GM20000 (cell line): ENCODE measurements at regions not wholly inside any gene's neighbourhood (a gene's known extent, or its start where the extent isn't known, plus 50 kb on each side); places are given as distances from the start of the nearest gene placed in this dataset.

Experiments used
- DNase-seq: peaks from one replicate; pipeline ENCODE4 v3.0.0; 2012; ENCODE audit warnings: low spot score
- CTCF ChIP-seq: IDR thresholded peaks from 2 replicates; pipeline ENCODE4 v1.5.1; 2012; ENCODE audit warnings: mild to moderate bottlenecking, control low read depth; ENCODE audit errors: extremely low read depth, missing control alignments

DNA sequence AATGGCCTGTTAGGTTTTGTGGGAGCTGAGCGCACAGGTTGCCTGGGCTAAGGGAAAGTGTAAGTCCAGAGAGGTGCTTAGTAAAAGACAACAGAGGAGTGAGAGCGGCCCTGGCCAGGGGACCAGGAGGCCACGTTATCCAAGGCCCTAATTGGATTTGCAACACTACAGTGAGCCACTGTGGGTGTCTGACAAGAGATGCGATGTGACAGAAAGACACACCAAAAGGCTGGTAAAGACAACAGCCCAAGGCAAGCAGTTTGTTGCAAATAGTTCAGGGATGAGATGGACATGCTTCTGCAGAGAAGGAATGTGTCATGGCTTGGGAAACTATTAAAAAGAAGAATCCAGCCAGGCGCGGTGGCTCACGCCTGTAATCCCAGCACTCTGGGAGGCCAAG is 162.7 kb upstream of the KIT start:
- no peak for DNase-seq
- TF ChIP-seq CTCF, result no peak

DNA sequence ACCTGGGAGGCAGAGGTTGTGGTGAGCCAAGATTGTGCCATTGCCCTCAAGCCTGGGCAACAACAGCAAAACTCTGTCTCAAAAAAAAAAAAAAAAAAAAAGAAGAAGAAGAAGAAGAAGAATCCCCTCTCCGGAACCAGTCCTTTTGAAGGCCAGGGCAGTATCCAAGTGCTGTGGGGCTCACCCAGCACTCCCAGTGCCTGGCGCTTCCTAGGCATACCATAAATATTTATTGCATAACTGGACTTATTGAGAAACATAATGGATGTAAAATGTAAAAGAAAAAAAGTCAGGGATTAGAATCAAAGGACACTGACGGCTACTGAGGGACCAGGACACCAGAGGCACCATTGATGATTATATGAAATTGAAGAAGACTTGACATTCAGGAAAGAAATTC is 162.1 kb upstream of the KIT start:
- DNase-seq, result no peak
- no peak for TF ChIP-seq CTCF

DNA sequence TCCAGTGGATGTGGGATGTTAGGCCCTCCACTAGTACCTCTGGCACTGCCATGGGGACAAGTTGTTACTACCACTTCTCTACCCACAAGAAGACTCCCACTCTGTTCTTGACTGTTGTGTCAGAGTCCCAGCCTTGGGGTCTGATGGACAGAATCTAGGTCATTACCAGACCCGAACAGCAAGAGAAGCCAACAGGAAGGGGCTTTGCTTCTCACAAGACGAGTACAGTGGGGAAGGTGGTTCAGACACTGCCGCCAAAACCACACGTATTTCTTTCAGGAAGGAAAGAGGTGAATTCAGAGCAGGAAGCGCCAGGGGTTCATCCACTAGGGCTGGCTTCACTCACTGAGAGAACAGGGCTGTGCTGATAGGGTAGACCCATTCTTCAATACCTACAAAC is 161.3 kb upstream of the KIT start:
- DNase-seq, result no peak
- TF ChIP-seq CTCF, result no peak

DNA sequence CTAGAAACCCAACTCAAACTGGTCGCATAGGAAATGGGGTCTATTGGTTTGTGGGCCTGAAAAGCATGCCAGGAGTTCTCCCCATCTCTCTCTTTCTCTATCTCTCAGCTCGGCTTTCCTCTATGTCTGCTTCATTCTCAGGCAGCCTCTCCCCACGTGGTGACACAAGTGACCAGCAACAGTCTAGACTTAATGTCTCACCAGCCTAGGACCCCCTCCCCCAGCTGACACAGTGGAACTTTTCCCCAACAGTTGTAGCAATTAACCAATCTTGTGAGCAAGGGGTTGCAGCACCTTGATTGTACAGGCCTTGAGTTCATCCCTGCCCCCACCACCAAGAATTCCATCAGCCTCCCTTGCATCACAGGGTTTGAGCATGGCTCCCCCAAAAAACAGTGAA is 159.8 kb upstream of the KIT start:
- no peak for DNase-seq
- no peak for TF ChIP-seq CTCF

DNA sequence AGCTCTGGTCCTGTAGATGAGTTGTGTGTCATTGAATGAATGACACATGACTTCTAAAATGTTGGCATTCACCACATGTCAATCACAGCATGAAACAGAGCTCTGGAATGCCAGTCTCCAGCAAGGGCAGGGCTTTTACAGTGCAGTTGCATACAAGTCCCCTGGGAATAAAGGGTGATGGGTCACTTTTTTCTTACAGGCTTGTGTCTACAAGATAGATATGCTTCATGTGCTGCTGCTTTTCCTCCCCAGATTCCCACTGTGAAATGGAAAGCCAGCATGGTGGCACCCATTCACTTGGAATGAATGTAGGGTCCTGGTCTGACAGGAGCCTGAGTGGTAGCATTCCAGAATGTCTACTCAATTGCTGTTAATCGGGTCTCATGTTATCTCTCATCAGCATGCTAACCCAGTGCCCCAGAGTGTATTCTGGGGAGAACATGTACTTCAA is 159.1 kb upstream of the KIT start:
- TF ChIP-seq CTCF, result no peak
- no peak for DNase-seq

DNA sequence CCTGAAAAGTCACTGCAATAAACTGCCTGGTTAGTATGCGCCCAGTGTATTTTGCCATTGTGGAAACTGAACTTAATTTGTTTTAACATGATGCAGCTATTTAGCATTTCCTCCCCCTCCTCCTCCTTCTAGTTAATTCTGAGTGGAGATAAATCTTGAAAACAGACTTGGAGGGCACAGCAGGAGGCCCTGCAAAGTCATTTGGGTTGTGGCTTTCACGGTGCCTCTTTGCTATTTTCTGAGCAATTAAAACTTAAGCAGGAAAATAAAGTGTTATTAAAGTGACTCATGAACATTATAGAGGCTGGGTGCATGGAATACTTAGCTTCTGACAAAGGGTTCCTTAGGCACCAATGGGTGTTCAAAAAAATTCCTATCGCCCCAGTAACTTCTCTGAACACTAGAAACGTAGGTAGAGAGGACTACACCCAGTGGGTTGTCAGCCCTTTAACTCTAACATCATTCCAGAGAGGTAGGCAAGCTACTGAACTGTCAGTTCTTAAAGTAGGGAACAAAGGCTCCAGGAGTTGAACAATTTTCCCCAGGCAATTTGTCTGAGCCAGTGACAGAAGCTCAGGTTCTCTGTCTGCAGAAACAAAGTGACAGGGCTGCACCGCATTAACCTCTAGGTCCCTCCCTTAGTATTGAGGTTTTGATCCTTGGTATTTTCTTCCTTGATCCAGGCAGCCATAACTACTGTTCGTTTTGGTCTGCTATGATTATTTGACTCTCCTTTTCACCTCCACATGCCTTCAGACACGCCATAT is 158.3 kb upstream of the KIT start:
- DNase-seq, result no peak
- TF ChIP-seq CTCF, result no peak

GRCh38 chr4:54505362-54505761 is 152.4 kb upstream of the KIT start:
- no peak for TF ChIP-seq CTCF
- DNase-seq, result no peak
